GM23338 (cell line): ENCODE measurements at regions not wholly inside any gene's neighbourhood (a gene's known extent, or its start where the extent isn't known, plus 50 kb on each side); places are given as distances from the start of the nearest gene placed in this dataset.

Source experiments
- ATAC-seq: fragments of 200-7000 bp; cut with Tn5 transposase; 3 replicates; pipeline ENCODE4 v1.9.1; 2020
- DNase-seq: peaks from one replicate; pipeline ENCODE4 v3.0.0-alpha.2; 2015; ENCODE audit warnings: low spot score
- H2AFZ ChIP-seq: fragments of 200-600 bp; sonication (generic); 2 replicates; pipeline ENCODE4 v1.8.0; 2016; ENCODE audit warnings: antibody characterized with exemption, mild to moderate bottlenecking, moderate library complexity
- H3F3A ChIP-seq: fragments of 200-600 bp; sonication (generic); replicated peaks from 2 replicates; pipeline ENCODE4 v1.8.0; 2017; ENCODE audit warnings: antibody characterized with exemption, mixed run types, low read depth
- H3K27ac ChIP-seq: fragments of 200-600 bp; sonication (generic); 2 replicates; pipeline ENCODE4 v1.6.1; 2016; ENCODE audit warnings: low read depth
- H3K27me3 ChIP-seq: fragments of 200-600 bp; sonication (generic); 2 replicates; pipeline ENCODE4 v1.8.0; 2016; ENCODE audit warnings: mild to moderate bottlenecking, mixed run types, moderate library complexity; ENCODE audit not compliant: insufficient read depth
- H3K36me3 ChIP-seq: fragments of 200-600 bp; sonication (generic); 2 replicates; pipeline ENCODE4 v1.8.0; 2016; ENCODE audit warnings: mild to moderate bottlenecking; ENCODE audit not compliant: insufficient read depth
- H3K4me1 ChIP-seq: fragments of 200-600 bp; sonication (generic); 2 replicates; pipeline ENCODE4 v1.8.0; 2016; ENCODE audit warnings: mild to moderate bottlenecking, moderate library complexity; ENCODE audit not compliant: insufficient read depth
- H3K4me2 ChIP-seq: fragments of 200-600 bp; sonication (generic); 2 replicates; pipeline ENCODE4 v1.7.1; 2017; ENCODE audit warnings: mixed run types
- H3K4me3 ChIP-seq: fragments of 200-600 bp; sonication (generic); 2 replicates; pipeline ENCODE4 v1.6.1; 2016; ENCODE audit warnings: mixed run types
- H3K79me2 ChIP-seq: fragments of 200-600 bp; sonication (generic); replicated peaks from 2 replicates; pipeline ENCODE4 v1.8.0; 2017; ENCODE audit warnings: mild to moderate bottlenecking; ENCODE audit not compliant: insufficient read depth
- H3K9me2 ChIP-seq: fragments of 200-600 bp; sonication (generic); 2 replicates; pipeline ENCODE4 v1.8.0; 2017; ENCODE audit not compliant: insufficient read depth
- H4K20me1 ChIP-seq: fragments of 200-600 bp; sonication (generic); replicated peaks from 2 replicates; pipeline ENCODE4 v1.8.0; 2017; ENCODE audit warnings: mild to moderate bottlenecking; ENCODE audit not compliant: insufficient read depth
- H3K27ac Mint-ChIP-seq: 2 replicates; pipeline ENCODE4 v1.8.0; 2020; ENCODE audit warnings: inconsistent platforms, mild to moderate bottlenecking, moderate library complexity, mixed read lengths
- H3K27me3 Mint-ChIP-seq: 3 replicates; pipeline ENCODE4 v1.8.0; 2022; ENCODE audit warnings: low read depth, mild to moderate bottlenecking, moderate library complexity, mixed read lengths, inconsistent platforms; ENCODE audit not compliant: insufficient read depth, poor library complexity
- H3K36me3 Mint-ChIP-seq: 3 replicates; pipeline ENCODE4 v1.8.0; 2021; ENCODE audit warnings: low read depth, mild to moderate bottlenecking, inconsistent platforms, moderate library complexity, mixed read lengths
- H3K4me1 Mint-ChIP-seq: 3 replicates; pipeline ENCODE4 v1.8.0; 2020; ENCODE audit warnings: mild to moderate bottlenecking, inconsistent platforms, mixed read lengths
- H3K4me3 Mint-ChIP-seq: 3 replicates; pipeline ENCODE4 v1.8.0; 2021; ENCODE audit warnings: moderate library complexity, mild to moderate bottlenecking, inconsistent platforms, mixed read lengths
- H3K9me3 Mint-ChIP-seq: 3 replicates; pipeline ENCODE4 v1.8.0; 2020; ENCODE audit warnings: moderate library complexity, mild to moderate bottlenecking, inconsistent platforms, mixed read lengths
- CREB1 ChIP-seq: fragments of 250-450 bp; sonication (Bioruptor Pico); IDR thresholded peaks from 2 replicates; pipeline ENCODE4 v1.5.0; 2020; ENCODE audit warnings: low read depth, mild to moderate bottlenecking, moderate library complexity
- EZH2 ChIP-seq: fragments of 200-600 bp; sonication (generic); IDR thresholded peaks from one replicate; pipeline ENCODE4 v1.8.0; 2017; ENCODE audit warnings: antibody characterized with exemption, mild to moderate bottlenecking, low read depth; ENCODE audit not compliant: unreplicated experiment
- EZH2phosphoT487 ChIP-seq: fragments of 200-600 bp; sonication (generic); IDR thresholded peaks from one replicate; pipeline ENCODE4 v1.8.1; 2018; ENCODE audit warnings: antibody characterized with exemption; ENCODE audit not compliant: unreplicated experiment
- JUNB ChIP-seq: IDR thresholded peaks from one replicate; pipeline ENCODE4 v1.6.1; 2016; ENCODE audit warnings: antibody characterized with exemption; ENCODE audit not compliant: unreplicated experiment
- NANOG ChIP-seq: IDR thresholded peaks from 2 replicates; pipeline ENCODE4 v1.6.1; 2016; ENCODE audit warnings: antibody characterized with exemption, borderline replicate concordance
- POLR2AphosphoS5 ChIP-seq: IDR thresholded peaks from 2 replicates; pipeline ENCODE4 v1.6.1; 2016; ENCODE audit warnings: antibody characterized with exemption, low read depth
- STAT1 ChIP-seq: IDR thresholded peaks from one replicate; pipeline ENCODE4 v1.6.1; 2016; ENCODE audit warnings: antibody characterized with exemption; ENCODE audit not compliant: unreplicated experiment
- ZNF114 ChIP-seq: fragments of 250-450 bp; sonication (Bioruptor Pico); IDR thresholded peaks from 2 replicates; pipeline ENCODE4 v1.5.0; 2020; ENCODE audit warnings: mild to moderate bottlenecking, moderate library complexity
- ZNF331 ChIP-seq: fragments of 250-450 bp; sonication (Bioruptor Pico); IDR thresholded peaks from 2 replicates; pipeline ENCODE4 v1.5.0; 2020; ENCODE audit warnings: low read depth, mild to moderate bottlenecking, moderate library complexity
- TF ChIP-seq, protein P1 (sequence below): IDR thresholded peaks from one replicate; pipeline ENCODE4 v1.6.1; 2018; ENCODE audit warnings: antibody characterized with exemption; ENCODE audit not compliant: unreplicated experiment
- TF ChIP-seq, protein P2 (sequence below): fragments of 250-450 bp; sonication (Bioruptor Pico); IDR thresholded peaks from 2 replicates; pipeline ENCODE4 v1.5.0; 2020; ENCODE audit warnings: mild to moderate bottlenecking, moderate library complexity
- TF ChIP-seq, protein P3 (sequence below): IDR thresholded peaks from 2 replicates; pipeline ENCODE4 v1.6.1; 2016; ENCODE audit warnings: antibody characterized with exemption
- TF ChIP-seq, protein P4 (sequence below), 2 experiments: fragments of 200-600 bp in 1 of 2; sonication (generic) in 1 of 2; conservative IDR thresholded peaks; 2 replicates each; pipeline versions ENCODE4 v1.5.1 to v1.6.1; 2016 to 2017; ENCODE audit warnings: antibody characterized with exemption in 2 of 2, low read depth in 2 of 2, mild to moderate bottlenecking in 2 of 2, moderate library complexity in 1 of 2

DNA sequence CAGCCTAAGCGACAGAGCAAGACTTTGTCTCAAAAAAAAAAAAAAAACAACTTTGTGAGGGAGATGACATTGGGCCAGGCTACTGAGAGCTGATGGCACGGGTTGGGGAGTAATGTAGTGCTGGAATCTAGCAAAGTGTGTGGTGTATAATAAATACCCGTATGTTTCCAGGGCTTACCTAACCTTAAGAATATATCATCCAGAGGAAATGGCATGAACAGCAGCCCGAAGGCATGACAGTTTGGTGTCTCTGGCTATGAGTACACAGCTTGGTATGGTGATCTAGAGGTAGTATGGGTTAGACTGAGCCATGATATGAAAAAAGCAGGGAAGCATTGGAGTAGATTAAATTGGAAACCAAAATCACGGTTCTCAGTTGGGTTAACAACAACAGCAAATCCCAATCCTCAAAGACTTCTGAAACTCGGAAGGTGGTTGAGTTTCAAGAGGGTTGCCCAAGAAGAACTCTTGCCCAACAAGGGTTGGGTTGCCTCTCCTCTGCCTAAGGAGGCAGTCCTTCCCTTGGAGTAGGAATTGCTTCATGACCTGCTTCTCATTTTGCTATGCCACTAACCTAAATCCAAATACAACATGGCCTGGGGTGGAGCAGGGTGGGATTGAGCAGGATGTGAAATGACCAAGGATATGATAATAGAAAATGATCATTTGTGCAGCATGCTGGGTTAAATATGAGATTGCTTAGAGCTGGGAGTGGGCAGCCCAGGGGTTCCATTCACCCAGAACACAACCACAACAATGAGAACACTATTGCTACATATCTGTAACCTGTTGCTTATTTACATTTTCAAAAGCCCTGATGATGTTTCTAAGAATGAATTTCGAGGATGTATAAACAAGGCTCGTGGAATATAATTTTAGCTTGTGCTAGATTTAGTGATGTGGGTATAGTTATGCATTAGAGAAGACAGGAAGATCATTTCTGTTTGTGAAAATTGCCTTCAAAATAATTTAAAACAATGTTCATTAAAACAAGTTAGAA is 64.6 kb upstream of the ZFR start:
- H3K79me2 ChIP-seq, result no peaks in the 10 kb centered on the region
- H3K36me3 Mint-ChIP-seq, result no peaks in the 10 kb centered on the region

More for the DNA sequence above, 64.6 kb upstream of the ZFR start:
- DNase-seq (no peak), ATAC-seq (no peak)
- Histone ChIP-seq H3K4me1 (peaks cover 36% of the 10 kb centered on the region), H3K4me2 (no peak overlapping the region), H3K27ac (no peak overlapping the region), H4K20me1 (no peaks in the 10 kb centered on the region), H3K27me3 (peaks cover 16% of the 10 kb centered on the region; the same call in 1 of the 2 replicates), H3K36me3 (no peaks in the 10 kb centered on the region), H3F3A (0 out of 2 replicates have a peak, but pooled peaks cover 3% of the 10 kb centered on the region), H3K4me3 (no peak overlapping the region), H3K9me2 (no peaks in the 10 kb centered on the region; the same call in 1 of the 2 replicates), H2AFZ (no peak overlapping the region)
- H3K4me3 Mint-ChIP-seq, result no peak overlapping the region
- H3K27ac Mint-ChIP-seq, result no peak overlapping the region
- TF ChIP-seq, protein P1, sequence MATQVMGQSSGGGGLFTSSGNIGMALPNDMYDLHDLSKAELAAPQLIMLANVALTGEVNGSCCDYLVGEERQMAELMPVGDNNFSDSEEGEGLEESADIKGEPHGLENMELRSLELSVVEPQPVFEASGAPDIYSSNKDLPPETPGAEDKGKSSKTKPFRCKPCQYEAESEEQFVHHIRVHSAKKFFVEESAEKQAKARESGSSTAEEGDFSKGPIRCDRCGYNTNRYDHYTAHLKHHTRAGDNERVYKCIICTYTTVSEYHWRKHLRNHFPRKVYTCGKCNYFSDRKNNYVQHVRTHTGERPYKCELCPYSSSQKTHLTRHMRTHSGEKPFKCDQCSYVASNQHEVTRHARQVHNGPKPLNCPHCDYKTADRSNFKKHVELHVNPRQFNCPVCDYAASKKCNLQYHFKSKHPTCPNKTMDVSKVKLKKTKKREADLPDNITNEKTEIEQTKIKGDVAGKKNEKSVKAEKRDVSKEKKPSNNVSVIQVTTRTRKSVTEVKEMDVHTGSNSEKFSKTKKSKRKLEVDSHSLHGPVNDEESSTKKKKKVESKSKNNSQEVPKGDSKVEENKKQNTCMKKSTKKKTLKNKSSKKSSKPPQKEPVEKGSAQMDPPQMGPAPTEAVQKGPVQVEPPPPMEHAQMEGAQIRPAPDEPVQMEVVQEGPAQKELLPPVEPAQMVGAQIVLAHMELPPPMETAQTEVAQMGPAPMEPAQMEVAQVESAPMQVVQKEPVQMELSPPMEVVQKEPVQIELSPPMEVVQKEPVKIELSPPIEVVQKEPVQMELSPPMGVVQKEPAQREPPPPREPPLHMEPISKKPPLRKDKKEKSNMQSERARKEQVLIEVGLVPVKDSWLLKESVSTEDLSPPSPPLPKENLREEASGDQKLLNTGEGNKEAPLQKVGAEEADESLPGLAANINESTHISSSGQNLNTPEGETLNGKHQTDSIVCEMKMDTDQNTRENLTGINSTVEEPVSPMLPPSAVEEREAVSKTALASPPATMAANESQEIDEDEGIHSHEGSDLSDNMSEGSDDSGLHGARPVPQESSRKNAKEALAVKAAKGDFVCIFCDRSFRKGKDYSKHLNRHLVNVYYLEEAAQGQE, result no peak
- TF ChIP-seq JUNB (no peak), EZH2 (no peak), ZNF331 (CRISPR knock-in tag) (no peak), POLR2AphosphoS5 (no peak), ZNF114 (CRISPR knock-in tag) (no peak), NANOG (no peak), CREB1 (CRISPR knock-in tag) (no peak), STAT1 (no peak), EZH2phosphoT487 (no peak)
- TF ChIP-seq, protein P2, sequence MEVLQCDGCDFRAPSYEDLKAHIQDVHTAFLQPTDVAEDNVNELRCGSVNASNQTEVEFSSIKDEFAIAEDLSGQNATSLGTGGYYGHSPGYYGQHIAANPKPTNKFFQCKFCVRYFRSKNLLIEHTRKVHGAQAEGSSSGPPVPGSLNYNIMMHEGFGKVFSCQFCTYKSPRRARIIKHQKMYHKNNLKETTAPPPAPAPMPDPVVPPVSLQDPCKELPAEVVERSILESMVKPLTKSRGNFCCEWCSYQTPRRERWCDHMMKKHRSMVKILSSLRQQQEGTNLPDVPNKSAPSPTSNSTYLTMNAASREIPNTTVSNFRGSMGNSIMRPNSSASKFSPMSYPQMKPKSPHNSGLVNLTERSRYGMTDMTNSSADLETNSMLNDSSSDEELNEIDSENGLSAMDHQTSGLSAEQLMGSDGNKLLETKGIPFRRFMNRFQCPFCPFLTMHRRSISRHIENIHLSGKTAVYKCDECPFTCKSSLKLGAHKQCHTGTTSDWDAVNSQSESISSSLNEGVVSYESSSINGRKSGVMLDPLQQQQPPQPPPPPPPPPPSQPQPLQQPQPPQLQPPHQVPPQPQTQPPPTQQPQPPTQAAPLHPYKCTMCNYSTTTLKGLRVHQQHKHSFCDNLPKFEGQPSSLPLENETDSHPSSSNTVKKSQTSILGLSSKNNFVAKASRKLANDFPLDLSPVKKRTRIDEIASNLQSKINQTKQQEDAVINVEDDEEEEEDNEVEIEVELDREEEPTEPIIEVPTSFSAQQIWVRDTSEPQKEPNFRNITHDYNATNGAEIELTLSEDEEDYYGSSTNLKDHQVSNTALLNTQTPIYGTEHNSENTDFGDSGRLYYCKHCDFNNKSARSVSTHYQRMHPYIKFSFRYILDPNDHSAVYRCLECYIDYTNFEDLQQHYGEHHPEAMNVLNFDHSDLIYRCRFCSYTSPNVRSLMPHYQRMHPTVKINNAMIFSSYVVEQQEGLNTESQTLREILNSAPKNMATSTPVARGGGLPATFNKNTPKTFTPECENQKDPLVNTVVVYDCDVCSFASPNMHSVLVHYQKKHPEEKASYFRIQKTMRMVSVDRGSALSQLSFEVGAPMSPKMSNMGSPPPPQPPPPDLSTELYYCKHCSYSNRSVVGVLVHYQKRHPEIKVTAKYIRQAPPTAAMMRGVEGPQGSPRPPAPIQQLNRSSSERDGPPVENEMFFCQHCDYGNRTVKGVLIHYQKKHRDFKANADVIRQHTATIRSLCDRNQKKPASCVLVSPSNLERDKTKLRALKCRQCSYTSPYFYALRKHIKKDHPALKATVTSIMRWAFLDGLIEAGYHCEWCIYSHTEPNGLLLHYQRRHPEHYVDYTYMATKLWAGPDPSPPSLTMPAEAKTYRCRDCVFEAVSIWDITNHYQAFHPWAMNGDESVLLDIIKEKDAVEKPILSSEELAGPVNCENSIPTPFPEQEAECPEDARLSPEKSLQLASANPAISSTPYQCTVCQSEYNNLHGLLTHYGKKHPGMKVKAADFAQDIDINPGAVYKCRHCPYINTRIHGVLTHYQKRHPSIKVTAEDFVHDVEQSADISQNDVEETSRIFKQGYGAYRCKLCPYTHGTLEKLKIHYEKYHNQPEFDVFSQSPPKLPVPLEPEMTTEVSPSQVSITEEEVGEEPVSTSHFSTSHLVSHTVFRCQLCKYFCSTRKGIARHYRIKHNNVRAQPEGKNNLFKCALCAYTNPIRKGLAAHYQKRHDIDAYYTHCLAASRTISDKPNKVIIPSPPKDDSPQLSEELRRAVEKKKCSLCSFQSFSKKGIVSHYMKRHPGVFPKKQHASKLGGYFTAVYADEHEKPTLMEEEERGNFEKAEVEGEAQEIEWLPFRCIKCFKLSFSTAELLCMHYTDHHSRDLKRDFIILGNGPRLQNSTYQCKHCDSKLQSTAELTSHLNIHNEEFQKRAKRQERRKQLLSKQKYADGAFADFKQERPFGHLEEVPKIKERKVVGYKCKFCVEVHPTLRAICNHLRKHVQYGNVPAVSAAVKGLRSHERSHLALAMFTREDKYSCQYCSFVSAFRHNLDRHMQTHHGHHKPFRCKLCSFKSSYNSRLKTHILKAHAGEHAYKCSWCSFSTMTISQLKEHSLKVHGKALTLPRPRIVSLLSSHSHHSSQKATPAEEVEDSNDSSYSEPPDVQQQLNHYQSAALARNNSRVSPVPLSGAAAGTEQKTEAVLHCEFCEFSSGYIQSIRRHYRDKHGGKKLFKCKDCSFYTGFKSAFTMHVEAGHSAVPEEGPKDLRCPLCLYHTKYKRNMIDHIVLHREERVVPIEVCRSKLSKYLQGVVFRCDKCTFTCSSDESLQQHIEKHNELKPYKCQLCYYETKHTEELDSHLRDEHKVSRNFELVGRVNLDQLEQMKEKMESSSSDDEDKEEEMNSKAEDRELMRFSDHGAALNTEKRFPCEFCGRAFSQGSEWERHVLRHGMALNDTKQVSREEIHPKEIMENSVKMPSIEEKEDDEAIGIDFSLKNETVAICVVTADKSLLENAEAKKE, result no peak
- TF ChIP-seq, protein P3, sequence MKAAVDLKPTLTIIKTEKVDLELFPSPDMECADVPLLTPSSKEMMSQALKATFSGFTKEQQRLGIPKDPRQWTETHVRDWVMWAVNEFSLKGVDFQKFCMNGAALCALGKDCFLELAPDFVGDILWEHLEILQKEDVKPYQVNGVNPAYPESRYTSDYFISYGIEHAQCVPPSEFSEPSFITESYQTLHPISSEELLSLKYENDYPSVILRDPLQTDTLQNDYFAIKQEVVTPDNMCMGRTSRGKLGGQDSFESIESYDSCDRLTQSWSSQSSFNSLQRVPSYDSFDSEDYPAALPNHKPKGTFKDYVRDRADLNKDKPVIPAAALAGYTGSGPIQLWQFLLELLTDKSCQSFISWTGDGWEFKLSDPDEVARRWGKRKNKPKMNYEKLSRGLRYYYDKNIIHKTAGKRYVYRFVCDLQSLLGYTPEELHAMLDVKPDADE, result no peak
- TF ChIP-seq, protein P4, sequence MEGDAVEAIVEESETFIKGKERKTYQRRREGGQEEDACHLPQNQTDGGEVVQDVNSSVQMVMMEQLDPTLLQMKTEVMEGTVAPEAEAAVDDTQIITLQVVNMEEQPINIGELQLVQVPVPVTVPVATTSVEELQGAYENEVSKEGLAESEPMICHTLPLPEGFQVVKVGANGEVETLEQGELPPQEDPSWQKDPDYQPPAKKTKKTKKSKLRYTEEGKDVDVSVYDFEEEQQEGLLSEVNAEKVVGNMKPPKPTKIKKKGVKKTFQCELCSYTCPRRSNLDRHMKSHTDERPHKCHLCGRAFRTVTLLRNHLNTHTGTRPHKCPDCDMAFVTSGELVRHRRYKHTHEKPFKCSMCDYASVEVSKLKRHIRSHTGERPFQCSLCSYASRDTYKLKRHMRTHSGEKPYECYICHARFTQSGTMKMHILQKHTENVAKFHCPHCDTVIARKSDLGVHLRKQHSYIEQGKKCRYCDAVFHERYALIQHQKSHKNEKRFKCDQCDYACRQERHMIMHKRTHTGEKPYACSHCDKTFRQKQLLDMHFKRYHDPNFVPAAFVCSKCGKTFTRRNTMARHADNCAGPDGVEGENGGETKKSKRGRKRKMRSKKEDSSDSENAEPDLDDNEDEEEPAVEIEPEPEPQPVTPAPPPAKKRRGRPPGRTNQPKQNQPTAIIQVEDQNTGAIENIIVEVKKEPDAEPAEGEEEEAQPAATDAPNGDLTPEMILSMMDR (conservative IDR thresholded peaks at IDR 0.05; ENCODE audit: low read depth in 2 of 2), result no peak
- peaks cover 39% of the 10 kb centered on the region for H3K4me1 Mint-ChIP-seq
- H3K9me3 Mint-ChIP-seq, result no peaks in the 10 kb centered on the region
- H3K27me3 Mint-ChIP-seq, result peaks cover 6% of the 10 kb centered on the region
